GM23248 (cell line): ENCODE measurements at regions not wholly inside any gene's neighbourhood (a gene's known extent, or its start where the extent isn't known, plus 50 kb on each side); places are given as distances from the start of the nearest gene placed in this dataset.

Source experiments
- DNase-seq: peaks from one replicate; pipeline ENCODE4 v3.0.0-alpha.2; 2015
- H2AFZ ChIP-seq: fragments of 200-600 bp; sonication (generic); 2 replicates; pipeline ENCODE4 v1.6.1; 2016; ENCODE audit warnings: antibody characterized with exemption
- H3F3A ChIP-seq: fragments of 200-600 bp; sonication (generic); 2 replicates; pipeline ENCODE4 v1.6.1; 2016; ENCODE audit warnings: mild to moderate bottlenecking, antibody characterized with exemption, mixed run types; ENCODE audit not compliant: insufficient read depth
- H3K27ac ChIP-seq: fragments of 200-600 bp; sonication (generic); 2 replicates; pipeline ENCODE4 v1.5.1; 2016; ENCODE audit warnings: mild to moderate bottlenecking
- H3K27me3 ChIP-seq: fragments of 200-600 bp; sonication (generic); replicated peaks from 2 replicates; pipeline ENCODE4 v1.6.1; 2016; ENCODE audit warnings: mild to moderate bottlenecking; ENCODE audit not compliant: insufficient read depth
- H3K36me3 ChIP-seq: fragments of 200-600 bp; sonication (generic); 2 replicates; pipeline ENCODE4 v1.6.1; 2016; ENCODE audit warnings: low read depth, mild to moderate bottlenecking
- H3K4me1 ChIP-seq: fragments of 200-600 bp; sonication (generic); 2 replicates; pipeline ENCODE4 v1.6.1; 2016; ENCODE audit warnings: mild to moderate bottlenecking; ENCODE audit not compliant: insufficient read depth
- H3K4me2 ChIP-seq: fragments of 200-600 bp; sonication (generic); one replicate; pipeline ENCODE4 v1.6.1; 2016; ENCODE audit warnings: mild to moderate bottlenecking; ENCODE audit not compliant: unreplicated experiment
- H3K4me3 ChIP-seq: fragments of 200-600 bp; sonication (generic); 2 replicates; pipeline ENCODE4 v1.5.1; 2016; ENCODE audit warnings: mild to moderate bottlenecking
- H3K79me2 ChIP-seq: fragments of 200-600 bp; sonication (generic); 2 replicates; pipeline ENCODE4 v1.6.1; 2016; ENCODE audit warnings: mild to moderate bottlenecking; ENCODE audit not compliant: insufficient read depth
- H3K9ac ChIP-seq: fragments of 200-600 bp; sonication (generic); 2 replicates; pipeline ENCODE4 v1.6.1; 2016; ENCODE audit warnings: mild to moderate bottlenecking
- H3K9me2 ChIP-seq: fragments of 200-600 bp; sonication (generic); 2 replicates; pipeline ENCODE4 v1.6.1; 2016; ENCODE audit warnings: mixed run types, mild to moderate bottlenecking, moderate library complexity; ENCODE audit not compliant: insufficient read depth
- H3K9me3 ChIP-seq: fragments of 200-600 bp; sonication (generic); one replicate; pipeline ENCODE4 v1.6.1; 2017; ENCODE audit warnings: low read depth
- H4K20me1 ChIP-seq: fragments of 200-600 bp; sonication (generic); 2 replicates; pipeline ENCODE4 v1.6.0; 2016; ENCODE audit not compliant: insufficient read depth
- EZH2 ChIP-seq: fragments of 200-600 bp; sonication (generic); IDR thresholded peaks from 2 replicates; pipeline ENCODE4 v1.6.1; 2018; ENCODE audit warnings: antibody characterized with exemption, mild to moderate bottlenecking; ENCODE audit not compliant: insufficient read depth, poor library complexity, severe bottlenecking
- EZH2phosphoT487 ChIP-seq: fragments of 200-600 bp; sonication (generic); IDR thresholded peaks from 2 replicates; pipeline ENCODE4 v1.6.1; 2018; ENCODE audit warnings: antibody characterized with exemption, moderate library complexity, mild to moderate bottlenecking, low read depth; ENCODE audit not compliant: insufficient read depth
- WGBS, 2 experiments: methylation state at CpG; one replicate each; pipeline ENCODE4 v1.1.6; 2015 to 2017; ENCODE audit warnings: low lambda C conversion rate in 2 of 2, low coverage in 1 of 2; ENCODE audit errors: missing lambda C conversion rate in 2 of 2; 5-methylcytosine and 5-hydroxymethylcytosine counted together
- in situ Hi-C: fragments of 300-500 bp; cut with MboI; formaldehyde crosslinking; loops from 2 replicates; pipeline ENCODE4 v1.15.0; 2020

DNA sequence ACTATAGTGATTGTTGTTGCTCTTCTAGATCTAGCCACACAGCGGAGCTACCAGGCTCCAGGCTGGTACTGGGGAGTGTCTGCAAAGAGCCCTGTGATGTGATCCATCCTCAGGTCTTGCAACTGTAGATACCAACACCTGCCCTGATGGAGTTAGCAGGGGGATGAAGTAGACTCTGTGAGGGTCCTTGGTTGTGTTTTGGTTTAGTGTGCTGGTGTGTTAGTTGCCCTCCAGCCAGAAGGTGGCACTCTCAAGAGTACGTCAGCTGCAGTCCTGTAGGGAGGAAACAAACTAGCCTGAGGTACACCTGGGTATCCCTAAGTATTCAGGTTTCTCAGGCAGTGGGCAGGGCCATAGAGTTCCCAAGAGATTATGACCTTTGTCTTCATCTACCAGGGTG is 81.2 kb upstream of the TMPRSS2 start:
- Histone ChIP-seq H3K79me2 (no peaks in the 10 kb centered on the region), H3F3A (no peaks in the 10 kb centered on the region), H3K4me3 (no peak overlapping the region), H3K36me3 (no peaks in the 10 kb centered on the region), H2AFZ (no peak overlapping the region), H3K4me2 (no peak overlapping the region), H3K9me3 (no peaks in the 10 kb centered on the region), H3K9ac (no peak overlapping the region), H3K4me1 (no peaks in the 10 kb centered on the region), H4K20me1 (no peaks in the 10 kb centered on the region), H3K9me2 (no peaks in the 10 kb centered on the region), H3K27me3 (peaks cover 2% of the 10 kb centered on the region; the same call in 1 of the 2 replicates), H3K27ac (no peak overlapping the region)
- WGBS, 2 experiments: 57 to 69% methylated on average over 2 of the region's 2 CpGs
- TF ChIP-seq EZH2 (no peak), EZH2phosphoT487 (no peak)
- in situ Hi-C loops: no loop called here
- DNase-seq: no peak

DNA sequence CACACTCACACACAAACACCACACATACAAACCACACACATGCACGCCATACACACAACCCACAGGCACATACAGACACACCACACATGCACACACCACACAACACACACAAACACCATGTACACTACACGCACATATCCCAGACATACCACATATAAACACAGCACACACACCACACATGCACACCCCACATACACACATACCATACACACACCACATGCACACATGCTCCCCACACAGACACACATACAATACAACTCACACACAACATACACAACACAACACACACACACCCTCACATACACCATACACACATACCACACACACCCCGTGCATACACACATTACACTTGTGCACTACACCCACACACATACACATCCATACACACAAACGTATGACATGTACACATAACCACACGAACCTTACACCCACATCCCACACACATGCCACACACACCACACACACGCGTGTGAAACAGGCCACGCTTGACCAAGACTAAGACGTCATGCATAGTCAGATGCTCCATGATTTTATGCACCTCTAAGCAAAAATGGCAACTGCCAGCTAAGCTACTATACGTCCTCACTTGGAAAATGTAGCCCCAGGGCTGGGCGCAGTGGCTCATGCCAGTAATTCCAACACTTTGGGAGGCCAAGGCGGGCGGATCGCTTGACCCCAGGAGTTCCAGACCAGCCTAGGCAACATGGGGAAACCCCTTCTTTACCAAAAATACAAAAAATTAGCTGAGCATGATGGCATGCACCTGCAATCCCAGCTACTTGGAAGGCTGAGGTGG is 77.4 kb upstream of the TMPRSS2 start:
- DNase-seq: no peak
- Histone ChIP-seq H3K36me3 (no peaks in the 10 kb centered on the region), H3K4me1 (no peaks in the 10 kb centered on the region), H3K9me2 (no peaks in the 10 kb centered on the region), H3K4me2 (no peak overlapping the region), H3K9ac (no peak overlapping the region), H2AFZ (no peak overlapping the region), H3K79me2 (no peaks in the 10 kb centered on the region), H3K9me3 (no peaks in the 10 kb centered on the region), H3K27me3 (no peaks in the 10 kb centered on the region), H3F3A (no peaks in the 10 kb centered on the region), H3K27ac (no peak overlapping the region), H3K4me3 (no peak overlapping the region), H4K20me1 (no peaks in the 10 kb centered on the region)
- WGBS, 2 experiments: 72 to 80% methylated on average over 14 of the region's 14 CpGs
- in situ Hi-C loops: no loop called here
- TF ChIP-seq EZH2 (no peak), EZH2phosphoT487 (no peak)

DNA sequence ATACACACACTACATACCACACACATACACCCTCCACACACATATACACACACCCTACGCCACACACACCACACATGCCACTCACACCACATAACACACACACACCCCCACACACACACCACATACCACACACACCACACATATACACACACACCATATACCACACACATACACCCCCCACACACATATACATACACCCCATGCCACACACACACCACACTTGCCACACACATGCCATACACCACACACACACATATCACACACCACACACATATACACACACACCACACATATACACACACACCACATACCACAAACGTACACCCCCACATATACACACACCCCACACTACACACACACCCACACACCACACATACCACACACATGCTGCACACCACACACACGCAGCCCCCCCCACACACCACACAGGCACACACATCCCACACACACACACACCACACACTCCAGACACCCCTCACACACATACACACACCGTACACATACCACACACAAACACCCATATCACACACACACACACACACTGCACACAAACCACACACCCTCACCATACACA is 76.7 kb upstream of the TMPRSS2 start:
- DNase-seq: no peak
- no peak overlapping the region for H3K4me3 ChIP-seq
- no peaks in the 10 kb centered on the region for H3K79me2 ChIP-seq
- H3K4me1 ChIP-seq: no peaks in the 10 kb centered on the region
- no peaks in the 10 kb centered on the region for H3K9me3 ChIP-seq
- no peaks in the 10 kb centered on the region for H3K9me2 ChIP-seq
- TF ChIP-seq EZH2 (no peak), EZH2phosphoT487 (no peak)
- no peak overlapping the region for H3K9ac ChIP-seq
- 83 to 97% methylated on average over 3 to 4 of the region's 4 CpGs for WGBS, 2 experiments
- H3K27me3 ChIP-seq: no peaks in the 10 kb centered on the region
- no peak overlapping the region for H3K27ac ChIP-seq
- no peak overlapping the region for H3K4me2 ChIP-seq
- no peaks in the 10 kb centered on the region for H4K20me1 ChIP-seq
- H2AFZ ChIP-seq: no peak overlapping the region
- in situ Hi-C loops: no loop called here
- no peaks in the 10 kb centered on the region for H3K36me3 ChIP-seq
- H3F3A ChIP-seq: no peaks in the 10 kb centered on the region

DNA sequence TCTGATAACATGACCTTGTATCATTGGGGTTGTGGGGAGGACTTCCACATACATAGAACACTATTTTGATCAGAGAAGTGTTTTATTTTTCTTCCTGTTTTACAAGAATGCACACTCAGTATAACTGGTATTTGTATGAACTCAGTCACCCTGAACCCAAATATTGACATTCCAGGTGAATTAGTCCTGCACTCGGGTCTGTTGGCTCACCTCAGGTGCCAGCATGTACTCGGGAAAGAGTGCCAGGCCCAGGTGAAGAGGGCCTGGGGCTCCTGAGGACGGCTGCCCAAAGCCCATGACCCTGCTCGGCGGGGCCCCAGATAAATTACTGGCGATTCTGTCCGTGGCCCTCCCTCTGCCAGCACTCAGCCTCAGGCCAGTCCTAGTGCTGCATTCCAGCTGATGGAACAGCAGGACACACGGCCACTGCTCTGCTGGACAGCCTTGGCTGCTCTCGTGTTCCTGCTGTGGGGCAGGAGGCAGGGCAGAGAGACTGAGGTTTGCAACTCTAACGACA is 75.4 kb upstream of the TMPRSS2 start:
- TF ChIP-seq EZH2phosphoT487 (no peak), EZH2 (no peak)
- DNase-seq: no peak
- WGBS, 2 experiments: 46 to 52% methylated on average over 10 of the region's 10 CpGs
- Histone ChIP-seq H4K20me1 (no peaks in the 10 kb centered on the region), H2AFZ (no peak overlapping the region), H3K9ac (no peak overlapping the region), H3K79me2 (no peaks in the 10 kb centered on the region), H3K27me3 (no peaks in the 10 kb centered on the region), H3K9me3 (peaks cover under 1% of the 10 kb centered on the region), H3K27ac (no peak overlapping the region), H3K4me1 (no peaks in the 10 kb centered on the region), H3K4me2 (no peak overlapping the region), H3K4me3 (no peak overlapping the region), H3K36me3 (no peaks in the 10 kb centered on the region), H3K9me2 (no peaks in the 10 kb centered on the region), H3F3A (no peaks in the 10 kb centered on the region)
- in situ Hi-C loops: no loop called here
